ENCODE measurements at regions not wholly inside any gene's neighbourhood (a gene's known extent, or its start where the extent isn't known, plus 50 kb on each side); places are given as distances from the start of the nearest gene placed in this dataset.
"Not testable (repeated sequence)": the region's sequence is repeated elsewhere in the genome, so short reads cannot be mapped to it uniquely, and the experiment has no call there.

DNA sequence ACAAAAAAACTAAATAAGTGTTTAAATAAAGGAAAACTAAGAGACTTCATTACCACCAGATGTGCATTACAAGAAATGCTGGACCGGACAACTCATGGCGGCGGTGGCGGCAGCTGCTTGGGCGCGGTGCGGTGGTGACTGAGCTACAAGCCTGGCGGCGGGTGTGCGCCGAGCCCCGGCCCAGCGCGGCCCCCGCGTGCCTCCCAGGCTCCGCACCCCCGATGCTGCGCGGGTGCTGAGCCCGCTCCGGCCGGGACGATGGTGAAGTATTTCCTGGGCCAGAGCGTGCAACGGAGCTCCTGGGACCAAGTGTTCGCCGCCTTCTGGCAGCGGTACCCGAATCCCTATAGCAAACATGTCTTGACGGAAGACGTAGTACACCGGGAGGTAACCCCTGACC is 52.2 kb upstream of the RCOR3 start:
- ATAC-seq: no peak
- H3K36me3 Mint-ChIP-seq: peaks cover 0 to 5% of the 10 kb centered on the region in 2 donors

DNA sequence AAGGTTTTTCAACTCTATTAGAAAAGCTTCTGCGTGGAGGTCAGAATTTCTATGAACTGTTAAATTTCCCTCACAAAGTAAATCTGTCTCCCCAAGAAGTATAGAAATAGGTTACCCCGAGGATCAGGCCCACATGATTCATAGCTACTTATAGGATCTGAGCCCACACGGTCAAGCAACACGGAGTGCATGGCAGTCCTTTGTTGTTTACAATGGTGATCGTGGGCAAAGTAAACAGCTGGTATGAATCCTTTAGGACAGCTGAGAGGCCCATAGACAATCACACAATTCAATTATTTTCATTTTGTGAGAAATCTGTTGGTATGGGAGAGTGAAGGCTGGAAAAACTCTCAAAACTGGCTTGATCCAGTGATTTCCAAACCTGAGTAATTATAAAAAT is 58.9 kb upstream of the RCOR3 start:
- ATAC-seq (no peak), DNase-seq (ENCODE audit: low spot score in 2 of 2) (no peak)
- H3K36me3 Mint-ChIP-seq: peaks cover 0 to 4% of the 10 kb centered on the region in 2 donors
- no peak overlapping the region for H3K27ac Mint-ChIP-seq
- H3K9me3 Mint-ChIP-seq: peaks cover 0 to under 1% of the 10 kb centered on the region in 2 donors

More for the DNA sequence above, 52.2 kb upstream of the RCOR3 start:
- Mint-ChIP-seq H3K9me3 (no peaks in the 10 kb centered on the region), H3K27ac (no peak overlapping the region)
- DNase-seq (ENCODE audit: low spot score in 2 of 2): no peak

DNA sequence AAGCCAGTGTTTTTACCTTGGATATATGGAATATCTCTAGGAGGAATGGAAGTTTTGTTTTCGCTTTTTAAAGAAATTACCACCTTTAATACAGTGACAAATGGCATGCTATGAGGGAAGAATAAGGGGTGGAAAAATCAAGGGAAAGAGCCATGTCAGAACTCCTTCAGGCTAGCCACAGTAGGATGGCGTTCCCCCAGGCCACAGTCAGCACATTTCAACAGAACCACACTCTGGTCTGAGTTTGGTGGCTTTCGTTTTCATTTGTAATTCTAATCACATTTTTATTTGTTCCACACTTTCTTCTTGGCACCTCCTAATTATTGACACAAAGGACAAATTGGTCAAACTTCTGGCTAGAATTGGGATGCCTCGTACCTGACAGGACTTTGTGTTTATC is 60.3 kb upstream of the RCOR3 start:
- Mint-ChIP-seq H3K36me3 (peaks cover 0 to 4% of the 10 kb centered on the region in 2 donors), H3K9me3 (peaks cover 0 to 3% of the 10 kb centered on the region in 2 donors), H3K27ac (no peak overlapping the region)
- DNase-seq (ENCODE audit: low spot score in 2 of 2) (no peak), ATAC-seq (no peak)

DNA sequence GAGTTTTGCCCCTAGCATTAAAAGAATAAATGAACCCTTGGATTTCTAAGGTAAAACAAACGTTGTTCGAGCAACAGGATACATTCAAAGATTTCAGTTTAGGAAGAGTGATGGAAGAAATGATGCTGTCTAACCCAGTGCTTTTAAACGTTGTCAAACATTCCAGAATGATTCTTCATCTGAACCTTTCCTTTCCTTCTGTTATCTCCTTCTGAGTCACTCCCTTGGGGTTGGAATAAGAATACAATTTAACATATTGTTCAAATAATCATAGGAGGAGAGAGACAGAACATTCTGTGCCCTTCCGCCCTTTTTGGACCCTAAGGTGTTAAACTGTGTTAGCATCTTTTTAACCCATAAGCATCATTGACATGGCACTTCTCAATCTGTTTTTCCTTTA is 61.1 kb upstream of the RCOR3 start:
- peaks cover 0 to 4% of the 10 kb centered on the region in 2 donors for H3K36me3 Mint-ChIP-seq
- ATAC-seq (no peak), DNase-seq (ENCODE audit: low spot score in 2 of 2) (no peak)

DNA sequence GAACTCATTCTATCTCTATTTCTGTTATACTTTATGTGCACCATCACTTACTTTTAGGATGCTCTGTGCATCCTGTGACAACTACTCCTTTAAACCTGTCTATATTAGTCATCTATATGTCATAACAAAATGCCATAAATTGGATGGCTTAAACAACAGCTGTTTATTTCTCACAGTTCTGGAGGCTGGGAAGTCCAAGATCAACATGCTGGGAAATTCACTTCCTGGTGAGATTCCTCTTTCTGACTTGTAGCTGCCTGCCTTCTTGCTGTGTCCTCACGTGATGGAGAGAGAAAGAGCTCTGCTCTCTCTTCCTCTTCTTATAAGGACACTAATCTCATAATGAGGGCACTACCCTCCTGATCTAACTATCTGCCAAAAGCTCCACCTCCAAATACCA is 62.3 kb upstream of the RCOR3 start:
- H3K27ac Mint-ChIP-seq: no peak overlapping the region
- DNase-seq (ENCODE audit: low spot score in 2 of 2) (no peak), ATAC-seq (no peak)
- H3K9me3 Mint-ChIP-seq: peaks cover 0 to 3% of the 10 kb centered on the region in 2 donors
- peaks cover 0 to 4% of the 10 kb centered on the region in 2 donors for H3K36me3 Mint-ChIP-seq

More for the DNA sequence above, 61.1 kb upstream of the RCOR3 start:
- Mint-ChIP-seq H3K9me3 (peaks cover 0 to 3% of the 10 kb centered on the region in 2 donors), H3K27ac (no peak overlapping the region)

DNA sequence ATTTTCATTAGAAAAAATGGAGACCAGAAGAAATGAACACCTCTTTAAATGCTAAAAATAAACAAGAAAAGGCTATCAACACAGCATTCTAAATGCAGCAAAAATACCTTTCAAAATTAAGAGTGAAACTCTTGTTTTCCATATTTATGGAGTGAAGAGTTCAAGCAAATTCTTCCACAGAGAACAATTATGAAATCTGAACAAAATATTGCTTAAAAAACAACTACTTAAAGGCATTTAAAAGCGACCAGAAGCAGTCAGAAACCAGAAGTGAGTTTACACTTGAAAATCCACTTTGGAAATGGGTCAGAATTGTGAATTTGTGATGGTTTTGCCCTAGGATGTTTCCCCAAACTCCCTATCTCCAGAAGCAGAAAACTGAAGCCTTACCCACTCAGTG is 60.9 kb upstream of the KCNH1 start:
- Mint-ChIP-seq H3K27ac (no peak overlapping the region), H3K9me3 (peaks cover 0 to 3% of the 10 kb centered on the region in 2 donors), H3K36me3 (peaks cover 0 to 4% of the 10 kb centered on the region in 2 donors)
- ATAC-seq (no peak), DNase-seq (ENCODE audit: low spot score in 2 of 2) (no peak)

DNA sequence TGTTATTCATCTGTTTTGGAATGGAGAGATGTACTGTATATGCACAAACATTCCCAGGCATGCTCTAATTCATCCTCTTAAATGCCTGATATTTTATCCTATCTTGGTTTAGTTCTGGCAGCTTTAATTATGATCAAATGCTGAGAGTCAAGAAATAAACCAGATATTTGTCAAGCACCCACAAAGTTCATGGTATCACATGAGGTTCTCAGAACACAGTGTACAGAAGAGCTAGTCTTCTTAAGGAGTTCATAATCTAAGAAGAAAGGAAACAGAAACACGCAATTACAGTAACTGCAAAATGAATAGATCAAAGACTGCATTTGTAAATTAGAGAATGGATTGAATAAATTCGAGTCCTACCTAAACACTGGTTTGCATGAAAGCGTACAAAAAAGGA is 58.3 kb upstream of the KCNH1 start:
- Mint-ChIP-seq H3K9me3 (peaks cover 0 to 3% of the 10 kb centered on the region in 2 donors), H3K27ac (no peak overlapping the region), H3K36me3 (peaks cover 0 to 4% of the 10 kb centered on the region in 2 donors)
- ATAC-seq (peak in 1 of 2 donors; percentile 96), DNase-seq (ENCODE audit: low spot score in 2 of 2) (no peak)

DNA sequence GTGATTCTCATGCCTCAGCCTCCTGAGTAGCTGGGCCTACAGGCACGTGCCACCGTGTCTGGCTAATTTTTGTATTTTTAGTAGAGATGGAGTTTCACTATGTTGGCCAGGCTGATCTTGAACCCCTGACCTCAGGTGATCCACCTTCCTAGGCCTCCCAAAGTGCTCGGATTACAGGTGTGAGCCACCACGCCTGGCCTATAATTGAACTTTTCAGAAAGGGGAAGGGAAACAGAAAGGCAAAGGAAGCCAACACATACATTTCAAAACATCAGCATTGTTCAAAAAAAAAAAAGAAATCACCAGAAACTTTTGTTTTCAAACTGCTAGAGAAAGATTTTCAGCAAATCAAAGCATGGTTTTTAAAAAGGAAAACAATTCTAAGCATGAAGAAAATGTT is 54.8 kb upstream of the KCNH1 start:
- H3K9me3 Mint-ChIP-seq; H3K27ac Mint-ChIP-seq; DNase-seq (ENCODE audit: low spot score in 2 of 2); H3K36me3 Mint-ChIP-seq; ATAC-seq: not testable (repeated sequence)

DNA sequence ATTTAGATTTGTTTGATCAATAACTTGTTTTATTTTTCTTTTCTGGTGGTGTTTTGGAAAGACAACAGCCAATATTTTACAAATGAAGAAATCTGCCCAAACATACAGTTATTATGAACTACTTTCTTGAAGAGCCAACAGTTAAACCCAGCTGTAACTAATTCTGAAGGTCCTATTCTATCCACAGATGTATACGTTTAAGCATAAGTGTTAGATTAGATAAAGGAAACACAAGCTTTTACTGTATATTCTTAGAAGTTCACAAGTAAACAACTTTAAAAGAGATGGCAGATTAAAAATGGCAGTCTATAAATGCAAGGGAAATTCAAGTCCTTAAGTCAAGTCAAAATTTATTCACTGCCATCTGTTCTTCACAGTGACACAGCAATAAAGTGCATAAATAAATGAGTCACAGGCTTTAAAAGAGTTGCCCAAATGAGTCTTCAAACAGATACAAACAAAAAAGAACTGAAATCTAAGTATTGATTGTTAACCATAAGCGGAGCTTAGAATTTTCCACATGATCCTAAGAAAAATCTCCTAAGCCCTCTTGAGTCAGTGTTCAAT is 49.9 kb upstream of the KCNH1 start:
- DNase-seq (ENCODE audit: low spot score in 2 of 2) (no peak), ATAC-seq (no peak)
- no peaks in the 10 kb centered on the region for H3K9me3 Mint-ChIP-seq
- H3K27ac Mint-ChIP-seq: no peak overlapping the region
- H3K36me3 Mint-ChIP-seq: no peaks in the 10 kb centered on the region
